ENCODE measurements at regions not wholly inside any gene's neighbourhood (a gene's known extent, or its start where the extent isn't known, plus 50 kb on each side); places are given as distances from the start of the nearest gene placed in this dataset.
"Not testable (repeated sequence)": the region's sequence is repeated elsewhere in the genome, so short reads cannot be mapped to it uniquely, and the experiment has no call there.

GRCh38 chr1:242985096-242985495 is 270.0 kb downstream of the CEP170 start:
- CTCF ChIA-PET; H3K9me3 Mint-ChIP-seq (ENCODE audit: unreplicated experiment); DNase-seq; H3K4me1 ChIP-seq; intact Hi-C loops (cut with micrococcal nuclease; ENCODE audit: unreplicated experiment); H3K27ac Mint-ChIP-seq (ENCODE audit: unreplicated experiment); H3K4me3 ChIP-seq (ENCODE audit: low read depth, low read length); H3K4me3 Mint-ChIP-seq (ENCODE audit: unreplicated experiment); BruUV-seq (replicated peaks); POLR2A ChIA-PET; H3K9me3 ChIP-seq; H3K27me3 ChIP-seq (replicated peaks; ENCODE audit: control insufficient read depth, insufficient read depth, low read length); H3K4me1 Mint-ChIP-seq (ENCODE audit: low read depth, unreplicated experiment); H3K27me3 Mint-ChIP-seq (ENCODE audit: insufficient read depth, unreplicated experiment); H3K36me3 Mint-ChIP-seq (ENCODE audit: insufficient read depth, unreplicated experiment); H3K36me3 ChIP-seq (ENCODE audit: control insufficient read depth, insufficient read depth, low read length): not testable (repeated sequence)

- H3K9me3 ChIP-seq; CTCF ChIA-PET; H3K27ac Mint-ChIP-seq (ENCODE audit: unreplicated experiment); H3K4me3 ChIP-seq (ENCODE audit: low read depth, low read length); H3K36me3 Mint-ChIP-seq (ENCODE audit: insufficient read depth, unreplicated experiment); H3K4me3 Mint-ChIP-seq (ENCODE audit: unreplicated experiment); DNase-seq; H3K9me3 Mint-ChIP-seq (ENCODE audit: unreplicated experiment); POLR2A ChIA-PET; H3K36me3 ChIP-seq (ENCODE audit: control insufficient read depth, insufficient read depth, low read length); H3K4me1 Mint-ChIP-seq (ENCODE audit: low read depth, unreplicated experiment); BruUV-seq (replicated peaks); intact Hi-C loops (cut with micrococcal nuclease; ENCODE audit: unreplicated experiment); H3K27me3 Mint-ChIP-seq (ENCODE audit: insufficient read depth, unreplicated experiment); H3K4me1 ChIP-seq; H3K27me3 ChIP-seq (replicated peaks; ENCODE audit: control insufficient read depth, insufficient read depth, low read length): not testable (repeated sequence)
These were observed 281.7 kb downstream of the CEP170 start for GRCh38 chr1:242973341-242973740.

GRCh38 chr1:242966892-242967291 is 288.2 kb downstream of the CEP170 start:
- Histone ChIP-seq H3K36me3 (ENCODE audit: control insufficient read depth, insufficient read depth, low read length) (no peaks in the 10 kb centered on the region), H3K27me3 (replicated peaks; ENCODE audit: control insufficient read depth, insufficient read depth, low read length) (no peaks in the 10 kb centered on the region), H3K9me3 (no peaks in the 10 kb centered on the region), H3K4me3 (ENCODE audit: low read depth, low read length) (no peak overlapping the region), H3K4me1 (no peaks in the 10 kb centered on the region)
- Mint-ChIP-seq H3K36me3 (ENCODE audit: insufficient read depth, unreplicated experiment) (no peaks in the 10 kb centered on the region), H3K4me1 (ENCODE audit: low read depth, unreplicated experiment) (no peaks in the 10 kb centered on the region), H3K27me3 (ENCODE audit: insufficient read depth, unreplicated experiment) (peaks cover 2% of the 10 kb centered on the region), H3K4me3 (ENCODE audit: unreplicated experiment) (no peak overlapping the region), H3K9me3 (ENCODE audit: unreplicated experiment) (peaks cover 11% of the 10 kb centered on the region), H3K27ac (ENCODE audit: unreplicated experiment) (no peak overlapping the region)
- POLR2A ChIA-PET = no interaction called here
- intact Hi-C loops (cut with micrococcal nuclease; ENCODE audit: unreplicated experiment) = no loop called here
- TF ChIP-seq CTCF (IDR thresholded peaks at IDR 0.05; ENCODE audit: insufficient read depth in 1 of 2, low read depth in 1 of 2, low read length in 1 of 2, severe bottlenecking in 1 of 2, unreplicated experiment in 1 of 2) = no peak
- BruUV-seq (replicated peaks) = no TSS peak
- CTCF ChIA-PET = no interaction called here
- DNase-seq = no peak

GRCh38 chr1:242959397-242959796 is 295.7 kb downstream of the CEP170 start:
- CTCF ChIA-PET, DNase-seq: not testable (repeated sequence)

GRCh38 chr1:242954945-242955344 is 300.1 kb downstream of the CEP170 start:
- H3K4me1 Mint-ChIP-seq (ENCODE audit: low read depth, unreplicated experiment); POLR2A ChIA-PET; H3K4me3 ChIP-seq (ENCODE audit: low read depth, low read length); BruUV-seq (replicated peaks); H3K36me3 Mint-ChIP-seq (ENCODE audit: insufficient read depth, unreplicated experiment); DNase-seq; H3K9me3 Mint-ChIP-seq (ENCODE audit: unreplicated experiment); H3K27me3 ChIP-seq (replicated peaks; ENCODE audit: control insufficient read depth, insufficient read depth, low read length); H3K27ac Mint-ChIP-seq (ENCODE audit: unreplicated experiment); H3K4me1 ChIP-seq; H3K27me3 Mint-ChIP-seq (ENCODE audit: insufficient read depth, unreplicated experiment); intact Hi-C loops (cut with micrococcal nuclease; ENCODE audit: unreplicated experiment); CTCF ChIA-PET; H3K9me3 ChIP-seq; H3K36me3 ChIP-seq (ENCODE audit: control insufficient read depth, insufficient read depth, low read length); H3K4me3 Mint-ChIP-seq (ENCODE audit: unreplicated experiment): not testable (repeated sequence)

More at GRCh38 chr1:242959397-242959796, 295.7 kb downstream of the CEP170 start:
- POLR2A ChIA-PET; H3K9me3 ChIP-seq; H3K4me1 Mint-ChIP-seq (ENCODE audit: low read depth, unreplicated experiment); H3K27me3 Mint-ChIP-seq (ENCODE audit: insufficient read depth, unreplicated experiment); H3K9me3 Mint-ChIP-seq (ENCODE audit: unreplicated experiment); H3K4me1 ChIP-seq; H3K36me3 ChIP-seq (ENCODE audit: control insufficient read depth, insufficient read depth, low read length); H3K27ac Mint-ChIP-seq (ENCODE audit: unreplicated experiment); H3K36me3 Mint-ChIP-seq (ENCODE audit: insufficient read depth, unreplicated experiment); H3K4me3 ChIP-seq (ENCODE audit: low read depth, low read length); BruUV-seq (replicated peaks); H3K27me3 ChIP-seq (replicated peaks; ENCODE audit: control insufficient read depth, insufficient read depth, low read length); intact Hi-C loops (cut with micrococcal nuclease; ENCODE audit: unreplicated experiment); H3K4me3 Mint-ChIP-seq (ENCODE audit: unreplicated experiment): not testable (repeated sequence)

Data from Caco-2 (cell line).